A673 (cell line): ENCODE measurements at regions not wholly inside any gene's neighbourhood (a gene's known extent, or its start where the extent isn't known, plus 50 kb on each side); places are given as distances from the start of the nearest gene placed in this dataset.

ENCODE experiments used
- BruUV-seq: library from RNA; stranded (reverse); fragments of 400-500 nt; replicated peaks from 2 replicates; lab custom pipeline; 2021; lab: Mats Ljungman, UMichigan
- CTCF ChIA-PET: fragments of 300-600 bp; sonication (Branson Sonifier 250); formaldehyde crosslinking; loops from one replicate; lab custom pipeline; 2022; ENCODE audit warnings: antibody characterized with exemption; lab: Charles Lee
- POLR2A ChIA-PET: fragments of 300-600 bp; sonication (Branson Sonifier 250); formaldehyde crosslinking; loops from one replicate; lab custom pipeline; 2022; ENCODE audit warnings: antibody characterized with exemption; ENCODE audit not compliant: low non-redundant PET; lab: Charles Lee
- DNase-seq: peaks from one replicate; pipeline ENCODE4 v3.0.0-alpha.2; 2015; ENCODE audit warnings: low spot score
- H3K27ac ChIP-seq: fragments of 200-600 bp; sonication (generic); 2 replicates; pipeline ENCODE4 v1.5.1; 2016; ENCODE audit warnings: mixed run types, low read depth, mild to moderate bottlenecking, mixed read lengths, antibody characterized with exemption, low read length; ENCODE audit not compliant: poor library complexity, severe bottlenecking
- H3K27me3 ChIP-seq: fragments of 200-600 bp; sonication (generic); replicated peaks from 2 replicates; pipeline ENCODE4 v1.6.1; 2017; ENCODE audit warnings: mixed run types, low read depth, mild to moderate bottlenecking, mixed read lengths, antibody characterized with exemption, low read length; ENCODE audit not compliant: insufficient read depth, poor library complexity
- H3K36me3 ChIP-seq: fragments of 200-600 bp; sonication (generic); 2 replicates; pipeline ENCODE4 v1.6.1; 2016; ENCODE audit warnings: mixed run types, mild to moderate bottlenecking, mixed read lengths, antibody characterized with exemption, low read length; ENCODE audit not compliant: insufficient read depth, poor library complexity, severe bottlenecking
- H3K4me1 ChIP-seq: fragments of 200-600 bp; sonication (generic); 2 replicates; pipeline ENCODE4 v1.6.1; 2017; ENCODE audit warnings: mixed run types, mild to moderate bottlenecking, mixed read lengths, antibody characterized with exemption, low read length; ENCODE audit not compliant: insufficient read depth, poor library complexity, severe bottlenecking
- H3K4me3 ChIP-seq: fragments of 200-600 bp; sonication (generic); 2 replicates; pipeline ENCODE4 v1.5.1; 2016; ENCODE audit warnings: low read depth, mixed run types, mild to moderate bottlenecking, mixed read lengths, low read length; ENCODE audit not compliant: poor library complexity, severe bottlenecking
- H3K9me3 ChIP-seq: fragments of 200-600 bp; sonication (generic); 2 replicates; pipeline ENCODE4 v1.6.1; 2016; ENCODE audit warnings: mixed run types, low read depth, mild to moderate bottlenecking, mixed read lengths, antibody characterized with exemption, low read length; ENCODE audit not compliant: poor library complexity, severe bottlenecking
- EZH2 ChIP-seq: fragments of 200-600 bp; sonication (generic); IDR thresholded peaks from 2 replicates; pipeline ENCODE4 v1.6.1; 2017; ENCODE audit warnings: borderline replicate concordance, low read depth, mild to moderate bottlenecking, mixed read lengths, antibody characterized with exemption, low read length; ENCODE audit not compliant: poor library complexity, severe bottlenecking
- intact Hi-C: fragments of 100-400 bp; cut with micrococcal nuclease; formaldehyde crosslinking; loops from one replicate; pipeline ENCODE4 v1.10.0; 2022; ENCODE audit not compliant: unreplicated experiment
- TF ChIP-seq, protein P1 (sequence below): fragments of 300-800, 200-600 bp; sonication (generic); conservative IDR thresholded peaks from 2 replicates; pipeline ENCODE4 v1.5.1; 2017; ENCODE audit warnings: low read depth, mild to moderate bottlenecking, antibody characterized with exemption, low read length, moderate library complexity, mixed read lengths

DNA sequence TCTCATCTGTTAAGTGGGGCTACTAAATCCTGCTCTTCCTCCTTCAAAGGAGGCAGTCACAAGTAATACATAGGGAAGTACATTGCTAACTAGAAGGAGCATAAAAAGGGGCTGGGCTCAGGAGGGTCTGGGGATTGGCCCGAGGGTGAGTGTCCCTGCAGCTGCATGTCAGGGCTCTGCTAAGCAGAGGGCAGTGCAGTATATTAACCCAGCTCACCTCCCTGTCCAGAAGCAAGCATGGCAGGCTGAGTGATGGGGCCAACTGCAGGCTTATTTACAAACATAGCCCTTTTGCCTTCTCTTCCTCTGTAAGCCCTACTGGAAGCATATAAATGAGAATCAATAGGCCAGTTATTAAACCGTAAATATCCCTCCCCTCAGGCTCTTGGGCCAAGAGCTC is 143.2 kb upstream of the PCBD1 start:
- Histone ChIP-seq H3K27me3 (no peaks in the 10 kb centered on the region), H3K9me3 (no peaks in the 10 kb centered on the region), H3K36me3 (no peaks in the 10 kb centered on the region), H3K4me3 (no peak overlapping the region), H3K27ac (no peak overlapping the region), H3K4me1 (no peaks in the 10 kb centered on the region)
- BruUV-seq, result no TSS peak
- TF ChIP-seq, protein P1, sequence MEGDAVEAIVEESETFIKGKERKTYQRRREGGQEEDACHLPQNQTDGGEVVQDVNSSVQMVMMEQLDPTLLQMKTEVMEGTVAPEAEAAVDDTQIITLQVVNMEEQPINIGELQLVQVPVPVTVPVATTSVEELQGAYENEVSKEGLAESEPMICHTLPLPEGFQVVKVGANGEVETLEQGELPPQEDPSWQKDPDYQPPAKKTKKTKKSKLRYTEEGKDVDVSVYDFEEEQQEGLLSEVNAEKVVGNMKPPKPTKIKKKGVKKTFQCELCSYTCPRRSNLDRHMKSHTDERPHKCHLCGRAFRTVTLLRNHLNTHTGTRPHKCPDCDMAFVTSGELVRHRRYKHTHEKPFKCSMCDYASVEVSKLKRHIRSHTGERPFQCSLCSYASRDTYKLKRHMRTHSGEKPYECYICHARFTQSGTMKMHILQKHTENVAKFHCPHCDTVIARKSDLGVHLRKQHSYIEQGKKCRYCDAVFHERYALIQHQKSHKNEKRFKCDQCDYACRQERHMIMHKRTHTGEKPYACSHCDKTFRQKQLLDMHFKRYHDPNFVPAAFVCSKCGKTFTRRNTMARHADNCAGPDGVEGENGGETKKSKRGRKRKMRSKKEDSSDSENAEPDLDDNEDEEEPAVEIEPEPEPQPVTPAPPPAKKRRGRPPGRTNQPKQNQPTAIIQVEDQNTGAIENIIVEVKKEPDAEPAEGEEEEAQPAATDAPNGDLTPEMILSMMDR, result no peak
- no peak for TF ChIP-seq EZH2
- ChIA-PET CTCF (no interaction called here), POLR2A (no interaction called here)
- intact Hi-C loops, result no loop called here
- DNase-seq, result no peak

DNA sequence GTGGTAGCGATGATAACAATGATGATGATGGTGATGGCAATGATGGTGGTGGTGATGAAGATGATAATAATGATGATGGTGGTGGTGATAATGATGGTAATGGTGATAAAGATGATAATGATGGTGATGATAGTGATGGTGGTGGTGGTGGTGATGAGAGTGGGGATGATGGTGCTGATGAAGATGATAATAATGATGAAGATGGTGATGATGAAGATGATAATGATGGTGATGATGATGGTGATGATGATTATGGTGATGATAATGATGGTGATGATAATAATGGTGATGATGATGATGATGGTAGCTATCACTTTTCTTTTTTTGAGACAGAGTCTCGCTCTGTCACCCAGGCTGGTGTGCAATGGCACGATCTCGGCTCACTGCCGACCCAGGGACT is 144.5 kb upstream of the PCBD1 start:
- TF ChIP-seq, protein P1, result no peak
- no peak for TF ChIP-seq EZH2
- no TSS peak for BruUV-seq
- Histone ChIP-seq H3K9me3 (no peaks in the 10 kb centered on the region), H3K4me3 (no peak overlapping the region), H3K27me3 (no peaks in the 10 kb centered on the region), H3K4me1 (no peaks in the 10 kb centered on the region), H3K27ac (no peak overlapping the region), H3K36me3 (no peaks in the 10 kb centered on the region)
- DNase-seq, result no peak
- ChIA-PET POLR2A (no interaction called here), CTCF (no interaction called here)
- intact Hi-C loops, result no loop called here

DNA sequence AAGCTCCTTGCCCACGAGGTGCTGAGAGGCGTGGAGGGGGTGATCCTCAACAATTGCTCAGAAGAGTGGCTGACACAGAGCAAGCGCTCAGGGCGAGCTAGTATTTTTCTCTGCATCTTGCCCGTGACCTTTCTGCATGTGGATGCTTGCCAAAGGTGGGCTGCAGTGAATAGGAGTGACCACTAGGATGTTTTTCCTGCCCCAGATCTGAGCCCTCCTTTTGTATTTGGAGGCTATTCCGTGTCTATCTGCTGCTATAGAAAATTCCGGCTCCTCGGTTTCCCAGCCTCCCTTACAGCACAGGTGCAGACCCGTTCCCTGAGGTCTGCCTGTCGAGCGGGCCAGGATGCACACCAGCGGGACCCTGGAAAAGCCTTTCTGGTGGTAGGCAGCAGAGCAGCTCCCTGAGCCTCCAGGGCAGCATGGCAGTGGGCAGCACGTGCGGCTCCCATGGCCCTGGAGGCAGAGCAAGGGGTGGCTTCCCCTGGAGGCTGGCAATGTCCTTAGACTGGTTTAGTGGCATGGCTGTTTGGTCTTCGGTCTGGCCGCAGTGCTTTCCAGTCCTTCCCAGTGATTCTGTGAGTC is 145.1 kb upstream of the PCBD1 start:
- Histone ChIP-seq H3K9me3 (no peaks in the 10 kb centered on the region), H3K27ac (no peak overlapping the region), H3K27me3 (no peaks in the 10 kb centered on the region), H3K36me3 (no peaks in the 10 kb centered on the region), H3K4me3 (no peak overlapping the region), H3K4me1 (no peaks in the 10 kb centered on the region)
- CTCF ChIA-PET, result interaction anchor here (0.5 kb wide), 1 partner anchor 1015 kb away, joined by 4 read pairs; no protein-coding TSS in a partner anchor
- POLR2A ChIA-PET, result no interaction called here
- TF ChIP-seq EZH2, result no peak
- TF ChIP-seq, protein P1, result no peak
- intact Hi-C loops, result no loop called here
- no TSS peak for BruUV-seq
- no peak for DNase-seq
